GM19238 (cell line): ENCODE measurements at regions not wholly inside any gene's neighbourhood (a gene's known extent, or its start where the extent isn't known, plus 50 kb on each side); places are given as distances from the start of the nearest gene placed in this dataset.

Source experiments
- DNase-seq: peaks from one replicate; pipeline ENCODE4 v3.0.0; 2011; ENCODE audit warnings: low spot score; ENCODE audit not compliant: insufficient read length

DNA sequence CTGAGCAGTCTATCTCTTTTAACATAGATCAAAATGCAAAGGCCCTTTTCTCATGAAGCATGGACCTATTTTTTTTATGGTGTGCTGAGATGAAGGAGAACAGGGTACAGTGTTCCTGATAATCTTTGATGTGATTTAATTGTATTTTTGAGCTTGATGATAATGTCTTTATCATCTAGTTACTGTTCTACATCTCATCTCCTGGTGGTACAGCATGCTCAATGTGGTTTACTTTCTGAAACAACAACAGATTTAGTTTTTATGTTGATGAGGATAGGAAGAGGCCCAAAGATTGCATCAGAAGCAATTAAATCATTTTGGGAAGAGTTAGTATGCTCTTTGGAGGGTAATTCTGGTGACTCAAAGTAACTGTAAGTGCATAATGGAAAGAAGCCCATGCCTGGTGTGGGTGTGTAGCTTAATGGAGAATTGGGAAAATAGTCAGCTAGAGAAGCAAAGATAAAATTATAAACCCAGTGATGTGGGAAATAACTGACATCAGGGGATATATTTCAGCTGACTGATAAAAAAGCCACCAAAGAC, 123.0 kb upstream of the KCNN2 start:
- no peak for DNase-seq

- DNase-seq, result no peak
Observed at GRCh38 chr5:114243281-114243971, 118.4 kb upstream of the KCNN2 start.

GRCh38 chr5:114243972-114244317, 117.9 kb upstream of the KCNN2 start:
- DNase-seq, result no peak

GRCh38 chr5:114249823-114250222, 112.0 kb upstream of the KCNN2 start:
- DNase-seq, result no peak

GRCh38 chr5:114250536-114250935, 111.3 kb upstream of the KCNN2 start:
- DNase-seq, result no peak

GRCh38 chr5:114252226-114252625, 109.6 kb upstream of the KCNN2 start:
- no peak for DNase-seq

- DNase-seq, result no peak
Observed at GRCh38 chr5:114255260-114255659, 106.6 kb upstream of the KCNN2 start.

DNA sequence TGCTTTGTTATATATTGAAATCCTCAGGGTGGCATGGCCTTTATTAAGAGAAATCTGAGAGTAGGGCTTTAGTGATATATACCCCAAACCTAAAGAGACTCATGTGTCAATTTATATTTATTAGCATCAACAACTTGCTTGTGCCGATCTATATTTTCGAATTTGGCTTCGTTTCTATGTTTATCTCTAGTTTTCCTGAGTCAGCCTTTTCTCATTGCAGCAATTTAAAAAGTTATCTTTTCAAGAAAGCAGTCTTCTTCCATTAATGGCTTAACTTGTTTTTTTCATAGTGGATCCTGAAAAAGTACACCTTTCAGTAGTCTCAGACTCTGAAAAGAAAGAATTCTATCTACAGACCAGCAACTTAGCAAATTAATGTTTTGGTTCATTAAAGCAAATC, 99.9 kb upstream of the KCNN2 start:
- no peak for DNase-seq

DNA sequence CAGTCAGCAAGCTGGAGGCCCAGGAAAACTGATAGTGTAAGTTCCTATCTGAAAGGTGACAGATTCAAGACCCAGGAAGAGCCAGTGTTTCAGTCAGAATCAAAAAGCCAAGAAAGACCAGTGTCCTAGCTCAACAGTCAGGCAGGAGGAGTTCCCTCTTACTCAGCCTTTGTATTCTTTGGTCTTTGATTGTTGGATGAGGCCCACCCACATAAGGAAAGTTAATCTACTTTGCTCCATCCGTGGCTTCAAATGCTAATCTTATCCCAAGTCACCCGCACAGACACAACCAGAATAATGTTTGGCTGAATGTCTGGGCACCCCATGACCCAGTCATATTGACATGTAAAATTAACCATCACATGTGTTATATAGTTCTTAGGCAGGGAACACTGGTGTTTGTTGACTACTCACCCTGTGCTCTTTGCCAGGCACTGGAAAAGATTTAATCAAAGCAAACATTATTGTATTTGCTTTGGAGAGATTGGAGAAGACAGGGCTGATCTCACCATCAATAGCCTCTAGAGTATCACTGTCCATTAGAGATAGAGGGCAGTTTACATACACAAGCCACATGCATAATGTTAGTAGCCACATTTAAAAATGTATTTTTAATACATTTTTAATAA, 96.3 kb upstream of the KCNN2 start:
- DNase-seq, result no peak

DNA sequence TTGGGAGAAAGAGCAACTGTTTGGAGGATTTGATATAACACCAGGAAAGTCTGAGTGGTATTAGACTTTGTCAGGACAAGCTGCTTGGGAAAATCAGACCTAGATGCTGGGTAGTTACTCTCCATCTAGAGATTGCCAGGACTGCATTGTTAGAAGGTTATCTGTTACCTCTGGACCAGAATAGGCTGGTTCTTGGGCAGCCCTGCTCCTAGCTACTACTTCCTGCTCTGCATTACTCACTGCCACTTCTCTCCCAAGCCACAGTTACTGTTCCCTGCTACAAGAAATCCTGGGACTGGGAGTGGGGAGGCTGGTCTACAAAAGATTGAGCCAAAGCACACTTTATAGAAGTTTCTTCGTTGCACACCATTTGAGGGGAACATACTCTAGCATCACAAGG, 95.5 kb upstream of the KCNN2 start:
- no peak for DNase-seq

- DNase-seq, result no peak
Observed at GRCh38 chr5:114296191-114296590, 65.7 kb upstream of the KCNN2 start.

DNA sequence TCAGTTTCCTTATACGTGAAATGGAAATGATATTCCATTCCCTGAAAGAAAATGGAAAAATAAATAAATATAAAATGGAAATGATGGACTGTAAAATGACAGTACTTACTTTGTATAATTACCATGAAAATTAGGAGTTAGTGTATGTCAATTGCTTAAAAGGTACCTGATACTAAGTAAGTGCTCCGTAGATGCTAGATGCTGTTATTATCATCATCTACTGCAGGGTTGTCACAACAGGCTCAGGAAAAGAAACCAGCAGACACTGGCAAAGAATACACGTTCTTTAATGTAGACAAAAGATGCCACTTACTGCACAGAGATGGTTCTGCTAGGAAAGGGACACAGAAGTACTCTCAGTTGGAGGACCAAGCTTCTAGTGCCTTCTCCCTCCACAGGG, 64.0 kb upstream of the KCNN2 start:
- DNase-seq, result no peak

GRCh38 chr5:114305402-114306207, 56.3 kb upstream of the KCNN2 start:
- DNase-seq, result no peak

DNA sequence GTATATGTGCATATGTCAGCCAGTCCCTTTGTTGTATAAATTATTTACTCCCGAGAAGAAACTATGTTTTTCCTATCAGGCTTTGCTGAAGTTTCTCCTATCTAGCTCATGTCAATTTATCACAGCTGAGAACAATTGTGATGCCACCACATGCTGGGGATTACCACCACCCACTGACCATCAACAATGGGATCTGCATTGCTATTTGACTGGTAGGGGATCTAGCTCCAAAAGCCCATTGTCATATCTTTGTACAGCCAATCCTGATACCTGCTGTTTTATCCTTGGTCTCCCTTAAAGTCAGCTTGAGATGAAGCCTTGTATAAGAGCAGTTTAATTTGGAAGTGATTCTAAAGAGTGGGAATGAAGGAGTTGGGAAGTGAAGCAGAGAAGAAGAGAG, 53.9 kb upstream of the KCNN2 start:
- no peak for DNase-seq

DNA sequence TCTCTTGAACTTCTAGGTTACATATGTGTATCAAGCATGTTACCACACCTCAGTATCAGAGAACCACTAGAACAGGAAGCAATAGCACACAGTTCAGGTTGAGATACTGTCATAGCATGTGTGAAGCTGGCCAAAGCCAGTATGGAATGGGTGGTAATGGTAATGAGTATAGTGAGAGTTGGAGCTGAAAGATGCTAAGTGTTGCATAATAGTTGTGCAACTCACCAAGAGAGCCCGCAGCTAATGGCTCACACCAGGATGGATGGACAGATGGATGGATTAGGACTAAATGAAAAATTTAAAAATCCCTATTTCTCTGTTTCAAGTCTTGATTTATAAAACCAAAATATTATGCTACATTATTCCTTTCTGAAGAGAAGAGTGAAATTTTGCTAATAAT, 53.4 kb upstream of the KCNN2 start:
- DNase-seq, result no peak

GRCh38 chr5:114310666-114311065, 51.2 kb upstream of the KCNN2 start:
- DNase-seq, result no peak

- DNase-seq, result no peak
Observed at GRCh38 chr5:114311281-114311680, 50.6 kb upstream of the KCNN2 start.

DNA sequence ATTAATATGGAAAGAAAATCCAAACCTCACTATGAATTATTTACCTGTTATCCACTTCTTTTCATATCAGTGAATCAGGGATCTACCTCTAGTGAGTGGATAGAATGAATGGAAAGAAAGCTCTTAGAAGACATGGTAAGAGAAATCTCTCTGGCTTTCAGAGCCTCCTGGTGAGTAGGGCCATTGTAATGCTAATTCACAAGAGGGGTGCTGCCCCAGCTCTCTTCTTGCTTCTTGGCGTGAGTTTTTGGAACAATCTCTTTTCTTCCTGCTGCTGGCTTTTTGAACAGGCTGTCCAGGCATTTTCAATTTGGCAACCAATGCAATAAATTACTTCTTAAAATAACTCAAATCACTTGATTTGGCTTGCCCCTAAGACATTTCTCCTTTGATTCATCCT, 49.9 kb upstream of the KCNN2 start:
- DNase-seq, result no peak
